Right lobe of liver (tissue), 4 donors: ENCODE measurements at regions not wholly inside any gene's neighbourhood (a gene's known extent, or its start where the extent isn't known, plus 50 kb on each side); places are given as distances from the start of the nearest gene placed in this dataset.

ENCODE experiments used
- POLR2A ChIP-seq: fragments of 450-650 bp; IDR thresholded peaks from one replicate; pipeline ENCODE4 v1.6.1; 2017; ENCODE audit warnings: antibody characterized with exemption, mild to moderate bottlenecking
- TF ChIP-seq, protein P1 (sequence below), 4 donors: fragments of 200-600 bp in 3 of 4; fragments of 450-650 bp in 1 of 4; IDR thresholded peaks; one replicate each; pipeline versions ENCODE4 v1.5.1 to v1.8.0; 2016 to 2022; ENCODE audit warnings: antibody characterized with exemption in 4 of 4, mild to moderate bottlenecking in 2 of 4
- donor health status: DM: no; HTN: no; CAD: no.
- donor health status: DM: no; HTN: no; CAD: no.
- donor health status: DM: no; HTN: yes; CAD: no.

DNA sequence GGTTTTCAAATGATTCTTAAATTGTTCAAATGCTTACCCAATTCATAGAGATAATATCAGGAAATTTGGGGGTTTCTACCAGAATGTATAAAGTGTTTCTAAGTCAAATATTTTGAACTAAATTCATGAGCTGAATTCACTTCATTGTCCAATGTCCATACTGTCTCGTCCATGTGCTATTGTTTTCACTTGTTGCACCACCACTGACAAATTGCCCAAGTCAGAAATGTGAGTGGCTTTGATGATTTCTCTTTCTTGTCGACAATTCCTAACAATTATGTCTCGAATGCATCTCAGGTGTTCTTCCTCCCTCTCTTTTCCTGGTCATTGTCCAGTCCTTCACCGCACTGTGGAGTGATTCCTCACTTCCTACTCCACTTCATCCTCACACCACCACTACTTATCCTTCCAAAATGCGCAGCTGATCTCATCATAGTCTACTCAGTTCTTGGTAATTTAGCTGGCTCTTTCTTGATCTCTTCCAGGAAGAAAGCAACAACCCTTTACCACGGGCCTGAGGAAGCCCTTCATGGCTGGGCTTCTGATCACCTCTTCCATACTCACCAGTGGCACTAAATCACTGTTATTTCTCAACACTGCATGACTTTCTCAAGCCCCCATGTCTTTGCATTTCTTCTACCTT lies 161.1 kb downstream of the FOXA2 start:
- TF ChIP-seq, protein P1, sequence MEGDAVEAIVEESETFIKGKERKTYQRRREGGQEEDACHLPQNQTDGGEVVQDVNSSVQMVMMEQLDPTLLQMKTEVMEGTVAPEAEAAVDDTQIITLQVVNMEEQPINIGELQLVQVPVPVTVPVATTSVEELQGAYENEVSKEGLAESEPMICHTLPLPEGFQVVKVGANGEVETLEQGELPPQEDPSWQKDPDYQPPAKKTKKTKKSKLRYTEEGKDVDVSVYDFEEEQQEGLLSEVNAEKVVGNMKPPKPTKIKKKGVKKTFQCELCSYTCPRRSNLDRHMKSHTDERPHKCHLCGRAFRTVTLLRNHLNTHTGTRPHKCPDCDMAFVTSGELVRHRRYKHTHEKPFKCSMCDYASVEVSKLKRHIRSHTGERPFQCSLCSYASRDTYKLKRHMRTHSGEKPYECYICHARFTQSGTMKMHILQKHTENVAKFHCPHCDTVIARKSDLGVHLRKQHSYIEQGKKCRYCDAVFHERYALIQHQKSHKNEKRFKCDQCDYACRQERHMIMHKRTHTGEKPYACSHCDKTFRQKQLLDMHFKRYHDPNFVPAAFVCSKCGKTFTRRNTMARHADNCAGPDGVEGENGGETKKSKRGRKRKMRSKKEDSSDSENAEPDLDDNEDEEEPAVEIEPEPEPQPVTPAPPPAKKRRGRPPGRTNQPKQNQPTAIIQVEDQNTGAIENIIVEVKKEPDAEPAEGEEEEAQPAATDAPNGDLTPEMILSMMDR (IDR thresholded peaks at IDR 0.05), result no peak
- no peak for TF ChIP-seq POLR2A
